ENCODE measurements at regions not wholly inside any gene's neighbourhood (a gene's known extent, or its start where the extent isn't known, plus 50 kb on each side); places are given as distances from the start of the nearest gene placed in this dataset.

- in situ Hi-C loops (cut with MboI) = no loop called here
- TF ChIP-seq EZH2 (IDR thresholded peaks at IDR 0.05; ENCODE audit: insufficient read depth, poor library complexity, severe bottlenecking) (no peak), EZH2phosphoT487 (IDR thresholded peaks at IDR 0.05; ENCODE audit: insufficient read depth, low read depth) (no peak)
- H3K4me3 ChIP-seq = no peak overlapping the region
- peaks cover 12% of the 10 kb centered on the region for H3K4me1 ChIP-seq (ENCODE audit: insufficient read depth)
- H3K4me2 ChIP-seq (ENCODE audit: unreplicated experiment) = no peak overlapping the region
- H2AFZ ChIP-seq = no peak overlapping the region
- H3K36me3 ChIP-seq (ENCODE audit: low read depth) = no peaks in the 10 kb centered on the region
- no peaks in the 10 kb centered on the region for H3K9me2 ChIP-seq (ENCODE audit: insufficient read depth)
- H3K79me2 ChIP-seq (ENCODE audit: insufficient read depth) = no peaks in the 10 kb centered on the region
- no peak overlapping the region for H3K9ac ChIP-seq
- H4K20me1 ChIP-seq (ENCODE audit: insufficient read depth) = no peaks in the 10 kb centered on the region
- 49 to 50% methylated on average over 3 of the region's 3 CpGs for WGBS, 2 experiments (ENCODE audit: low coverage in 1 of 2, low lambda C conversion rate in 2 of 2, missing lambda C conversion rate in 2 of 2)
- H3K27me3 ChIP-seq (replicated peaks; ENCODE audit: insufficient read depth) = no peaks in the 10 kb centered on the region
- H3K9me3 ChIP-seq (ENCODE audit: low read depth) = no peaks in the 10 kb centered on the region
- peak; percentile 23 for DNase-seq
- no peaks in the 10 kb centered on the region for H3F3A ChIP-seq (ENCODE audit: insufficient read depth)
- H3K27ac ChIP-seq = no peak overlapping the region
Observed at GRCh38 chrX:38940547-38940946, 139.3 kb downstream of the MID1IP1 start.

- Histone ChIP-seq H3K4me1 (ENCODE audit: insufficient read depth) (peaks cover 12% of the 10 kb centered on the region), H3K4me3 (no peak overlapping the region), H3K36me3 (ENCODE audit: low read depth) (no peaks in the 10 kb centered on the region), H3K79me2 (ENCODE audit: insufficient read depth) (no peaks in the 10 kb centered on the region), H3K27ac (no peak overlapping the region), H4K20me1 (ENCODE audit: insufficient read depth) (no peaks in the 10 kb centered on the region), H3K9ac (no peak overlapping the region), H3F3A (ENCODE audit: insufficient read depth) (no peaks in the 10 kb centered on the region), H2AFZ (no peak overlapping the region), H3K9me2 (ENCODE audit: insufficient read depth) (no peaks in the 10 kb centered on the region), H3K4me2 (ENCODE audit: unreplicated experiment) (peak overlapping the region; percentile 12), H3K9me3 (ENCODE audit: low read depth) (no peaks in the 10 kb centered on the region), H3K27me3 (replicated peaks; ENCODE audit: insufficient read depth) (no peaks in the 10 kb centered on the region)
- DNase-seq = peak; percentile 47
- in situ Hi-C loops (cut with MboI) = no loop called here
- WGBS, 2 experiments (ENCODE audit: low coverage in 1 of 2, low lambda C conversion rate in 2 of 2, missing lambda C conversion rate in 2 of 2) = 0 to 4% methylated on average over 1 of the region's 1 CpG
- TF ChIP-seq EZH2 (IDR thresholded peaks at IDR 0.05; ENCODE audit: insufficient read depth, poor library complexity, severe bottlenecking) (no peak), EZH2phosphoT487 (IDR thresholded peaks at IDR 0.05; ENCODE audit: insufficient read depth, low read depth) (no peak)
Observed at GRCh38 chrX:38941675-38942074, 140.4 kb downstream of the MID1IP1 start.

- H3K9me3 ChIP-seq (ENCODE audit: low read depth) = no peaks in the 10 kb centered on the region
- 50 to 63% methylated on average over 1 of the region's 1 CpG for WGBS, 2 experiments (ENCODE audit: low coverage in 1 of 2, low lambda C conversion rate in 2 of 2, missing lambda C conversion rate in 2 of 2)
- no peaks in the 10 kb centered on the region for H3K36me3 ChIP-seq (ENCODE audit: low read depth)
- H4K20me1 ChIP-seq (ENCODE audit: insufficient read depth) = no peaks in the 10 kb centered on the region
- no peak overlapping the region for H2AFZ ChIP-seq
- H3K4me2 ChIP-seq (ENCODE audit: unreplicated experiment) = no peak overlapping the region
- in situ Hi-C loops (cut with MboI) = no loop called here
- no peaks in the 10 kb centered on the region for H3K79me2 ChIP-seq (ENCODE audit: insufficient read depth)
- H3K9ac ChIP-seq = no peak overlapping the region
- peaks cover 12% of the 10 kb centered on the region for H3K4me1 ChIP-seq (ENCODE audit: insufficient read depth)
- no peak overlapping the region for H3K27ac ChIP-seq
- DNase-seq = no peak
- H3K27me3 ChIP-seq (replicated peaks; ENCODE audit: insufficient read depth) = no peaks in the 10 kb centered on the region
- TF ChIP-seq EZH2phosphoT487 (IDR thresholded peaks at IDR 0.05; ENCODE audit: insufficient read depth, low read depth) = no peak
- TF ChIP-seq EZH2 (IDR thresholded peaks at IDR 0.05; ENCODE audit: insufficient read depth, poor library complexity, severe bottlenecking) = no peak
- no peak overlapping the region for H3K4me3 ChIP-seq
- H3K9me2 ChIP-seq (ENCODE audit: insufficient read depth) = no peaks in the 10 kb centered on the region
- no peaks in the 10 kb centered on the region for H3F3A ChIP-seq (ENCODE audit: insufficient read depth)
Observed at GRCh38 chrX:38943120-38943519, 141.9 kb downstream of the MID1IP1 start.

GRCh38 chrX:38948046-38948445 lies 146.8 kb downstream of the MID1IP1 start:
- no peaks in the 10 kb centered on the region for H3K27me3 ChIP-seq (replicated peaks; ENCODE audit: insufficient read depth)
- H3K27ac ChIP-seq = no peak overlapping the region
- no peaks in the 10 kb centered on the region for H3K79me2 ChIP-seq (ENCODE audit: insufficient read depth)
- no peaks in the 10 kb centered on the region for H3K36me3 ChIP-seq (ENCODE audit: low read depth)
- TF ChIP-seq EZH2phosphoT487 (IDR thresholded peaks at IDR 0.05; ENCODE audit: insufficient read depth, low read depth) (no peak), EZH2 (IDR thresholded peaks at IDR 0.05; ENCODE audit: insufficient read depth, poor library complexity, severe bottlenecking) (no peak)
- no peak for DNase-seq
- H3K4me3 ChIP-seq = no peak overlapping the region
- H2AFZ ChIP-seq = no peak overlapping the region
- no peaks in the 10 kb centered on the region for H4K20me1 ChIP-seq (ENCODE audit: insufficient read depth)
- H3K4me1 ChIP-seq (ENCODE audit: insufficient read depth) = no peaks in the 10 kb centered on the region
- H3F3A ChIP-seq (ENCODE audit: insufficient read depth) = no peaks in the 10 kb centered on the region
- H3K9me2 ChIP-seq (ENCODE audit: insufficient read depth) = no peaks in the 10 kb centered on the region
- in situ Hi-C loops (cut with MboI) = no loop called here
- H3K4me2 ChIP-seq (ENCODE audit: unreplicated experiment) = no peak overlapping the region
- no peak overlapping the region for H3K9ac ChIP-seq
- H3K9me3 ChIP-seq (ENCODE audit: low read depth) = no peaks in the 10 kb centered on the region

- in situ Hi-C loops (cut with MboI) = no loop called here
- WGBS, 2 experiments (ENCODE audit: low coverage in 1 of 2, low lambda C conversion rate in 2 of 2, missing lambda C conversion rate in 2 of 2) = 82 to 91% methylated on average over 2 of the region's 2 CpGs
- no peak overlapping the region for H3K4me3 ChIP-seq
Observed at GRCh38 chrX:38954520-38954919, 153.3 kb downstream of the MID1IP1 start.

More at GRCh38 chrX:38954520-38954919, 153.3 kb downstream of the MID1IP1 start:
- H3K4me1 ChIP-seq (ENCODE audit: insufficient read depth) = no peaks in the 10 kb centered on the region
- H3K4me2 ChIP-seq (ENCODE audit: unreplicated experiment) = no peak overlapping the region
- H3K9me3 ChIP-seq (ENCODE audit: low read depth) = no peaks in the 10 kb centered on the region
- H3F3A ChIP-seq (ENCODE audit: insufficient read depth) = no peaks in the 10 kb centered on the region
- H3K79me2 ChIP-seq (ENCODE audit: insufficient read depth) = no peaks in the 10 kb centered on the region
- no peaks in the 10 kb centered on the region for H4K20me1 ChIP-seq (ENCODE audit: insufficient read depth)
- no peaks in the 10 kb centered on the region for H3K27me3 ChIP-seq (replicated peaks; ENCODE audit: insufficient read depth)
- no peak for DNase-seq
- no peak overlapping the region for H3K27ac ChIP-seq
- H2AFZ ChIP-seq = no peak overlapping the region
- no peak overlapping the region for H3K9ac ChIP-seq
- H3K36me3 ChIP-seq (ENCODE audit: low read depth) = no peaks in the 10 kb centered on the region
- TF ChIP-seq EZH2phosphoT487 (IDR thresholded peaks at IDR 0.05; ENCODE audit: insufficient read depth, low read depth) (no peak), EZH2 (IDR thresholded peaks at IDR 0.05; ENCODE audit: insufficient read depth, poor library complexity, severe bottlenecking) (no peak)
- no peaks in the 10 kb centered on the region for H3K9me2 ChIP-seq (ENCODE audit: insufficient read depth)
